ENCODE measurements at regions not wholly inside any gene's neighbourhood (a gene's known extent, or its start where the extent isn't known, plus 50 kb on each side); places are given as distances from the start of the nearest gene placed in this dataset.
A peak's percentile ranks its signal among the peaks of the same experiment; 100 is the strongest.

DNA sequence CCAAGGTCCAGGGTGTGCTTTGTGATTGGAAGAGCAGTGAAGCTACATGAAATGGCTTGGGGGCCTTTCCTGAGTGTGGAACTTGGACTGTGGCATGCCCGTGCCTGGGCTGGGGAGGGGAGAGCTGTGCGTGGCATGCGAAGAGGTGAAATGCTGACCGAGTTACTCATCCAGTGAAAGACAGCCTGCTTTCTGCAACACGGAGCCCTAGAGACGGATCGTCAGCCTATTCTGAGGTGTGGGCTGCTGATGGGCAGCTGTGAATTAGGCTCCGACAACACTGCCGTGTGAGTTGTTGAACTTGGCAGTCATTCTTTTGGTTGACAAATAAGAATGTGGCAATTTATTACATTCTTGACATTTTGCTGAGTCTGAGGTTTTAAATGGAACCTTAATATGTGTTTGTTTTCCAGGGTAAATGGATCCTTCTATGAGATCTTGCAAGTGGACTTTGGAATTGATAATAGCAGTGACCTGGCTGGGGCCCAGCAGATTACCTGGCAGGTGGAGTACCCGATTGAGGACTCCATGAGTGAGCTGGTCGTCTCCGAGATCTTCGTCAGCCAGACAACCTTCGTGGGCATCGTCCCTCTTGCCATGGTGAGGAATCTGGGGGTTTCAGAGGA is 453.9 kb downstream of the AACS start:
- H3K27ac ChIP-seq: no peak overlapping the region
- no peak for TF ChIP-seq CTCF (conservative IDR thresholded peaks at IDR 0.05)
- TF ChIP-seq ZFX (IDR thresholded peaks at IDR 0.05): no peak

GRCh38 chr12:125525879-125526278 is 460.6 kb downstream of the AACS start:
- no peak overlapping the region for H3K27ac ChIP-seq
- TF ChIP-seq CTCF (conservative IDR thresholded peaks at IDR 0.05): no peak
- no peak for TF ChIP-seq ZFX (IDR thresholded peaks at IDR 0.05)

DNA sequence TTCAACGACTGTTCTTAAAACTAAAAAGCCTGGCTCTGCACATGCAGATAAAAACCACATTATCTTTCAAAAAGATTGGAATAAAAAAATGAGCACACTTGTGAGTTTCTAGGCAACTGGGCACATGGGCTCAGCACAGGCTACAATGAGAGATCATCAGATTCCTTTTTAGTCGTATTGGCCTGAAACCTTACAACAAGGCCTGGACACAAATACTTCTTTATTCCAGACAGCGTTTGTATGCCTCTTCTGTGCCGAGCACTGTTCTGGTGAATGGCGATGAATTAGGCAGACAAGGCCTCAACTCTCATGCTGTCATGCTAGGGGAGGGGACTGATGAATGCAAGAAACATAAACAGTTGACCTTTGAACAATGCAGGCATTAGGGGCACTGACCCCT is 463.0 kb downstream of the AACS start:
- TF ChIP-seq ZFX (IDR thresholded peaks at IDR 0.05): no peak
- no peak for TF ChIP-seq CTCF (conservative IDR thresholded peaks at IDR 0.05)
- no peak overlapping the region for H3K27ac ChIP-seq

- H3K27ac ChIP-seq: no peak overlapping the region
- TF ChIP-seq ZFX (IDR thresholded peaks at IDR 0.05): no peak
- no peak for TF ChIP-seq CTCF (conservative IDR thresholded peaks at IDR 0.05)
Observed at GRCh38 chr12:125530201-125530600, 465.0 kb downstream of the AACS start.

- TF ChIP-seq CTCF (conservative IDR thresholded peaks at IDR 0.05): no peak
- TF ChIP-seq ZFX (IDR thresholded peaks at IDR 0.05): no peak
- H3K27ac ChIP-seq: no peak overlapping the region
Observed at GRCh38 chr12:125530876-125531275, 465.6 kb downstream of the AACS start.

DNA sequence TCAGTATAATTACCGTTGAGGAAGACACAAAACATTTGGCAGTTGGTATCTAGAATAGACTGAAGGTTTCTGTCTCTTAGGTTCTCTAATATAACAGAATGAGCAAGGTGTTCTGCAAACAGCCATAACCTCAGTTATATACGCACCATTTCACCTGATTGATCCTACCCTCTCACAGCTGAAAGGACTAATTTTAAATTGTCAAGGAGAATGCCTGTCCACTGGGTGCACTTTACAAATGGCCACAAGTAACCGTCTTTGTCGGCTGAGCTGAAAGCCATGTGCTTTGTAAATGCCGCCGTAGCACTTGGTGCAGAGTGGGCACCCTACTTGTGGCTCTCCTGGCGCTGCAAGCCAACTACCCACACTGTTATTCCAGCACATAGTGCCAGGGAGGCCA is 466.3 kb downstream of the AACS start:
- no peak overlapping the region for H3K27ac ChIP-seq
- TF ChIP-seq ZFX (IDR thresholded peaks at IDR 0.05) (no peak), CTCF (conservative IDR thresholded peaks at IDR 0.05) (no peak)

GRCh38 chr12:125533434-125534029 is 468.3 kb downstream of the AACS start:
- H3K27ac ChIP-seq: no peak overlapping the region

More at GRCh38 chr12:125533434-125534029, 468.3 kb downstream of the AACS start:
- peak; percentile 92 for TF ChIP-seq CTCF (conservative IDR thresholded peaks at IDR 0.05)
- TF ChIP-seq ZFX (IDR thresholded peaks at IDR 0.05): no peak
